ENCODE measurements at regions not wholly inside any gene's neighbourhood (a gene's known extent, or its start where the extent isn't known, plus 50 kb on each side); places are given as distances from the start of the nearest gene placed in this dataset.

DNA sequence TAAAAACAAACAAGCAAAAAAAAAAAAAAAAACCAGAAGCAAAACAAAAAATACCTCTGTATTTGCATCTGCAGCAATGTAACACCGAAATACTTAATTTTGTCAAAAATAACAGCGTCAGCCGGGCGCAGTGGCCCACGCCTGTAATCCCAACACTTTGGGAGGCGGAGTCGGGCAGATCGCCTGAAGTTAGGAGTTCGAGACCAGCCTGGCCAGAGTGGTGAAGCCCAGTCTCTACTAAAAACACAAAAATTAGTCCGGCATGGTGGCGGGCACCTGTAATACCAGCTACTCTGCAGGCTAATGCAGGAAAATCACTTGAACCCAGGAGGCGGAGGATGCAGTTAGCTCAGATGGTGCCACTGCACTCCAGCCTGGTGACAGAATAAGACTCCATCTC, 683.5 kb upstream of the CA10 start:
- intact Hi-C loops (cut with DNase I), result no loop called here
- H3K27ac ChIP-seq, result no peak overlapping the region
- H3K4me1 ChIP-seq, result no peaks in the 10 kb centered on the region
- H3K4me3 ChIP-seq, result no peak overlapping the region
- H3K36me3 ChIP-seq, result no peaks in the 10 kb centered on the region
- FAIRE-seq, result no peak
- H3K9me3 ChIP-seq, result no peaks in the 10 kb centered on the region
- ATAC-seq, result no peak
- TF ChIP-seq CTCF (IDR thresholded peaks at IDR 0.05), result no peak
- no peak for DNase-seq
- 91 to 96% methylated on average over 12 of the region's 12 CpGs for WGBS, 2 donors
- peaks cover 0 to 7% (median 0%) of the 10 kb centered on the region in 4 donors for H3K27me3 ChIP-seq

GRCh38 chr17:52837492-52837891, 679.0 kb upstream of the CA10 start:
- no peaks in the 10 kb centered on the region for H3K4me1 ChIP-seq
- no peaks in the 10 kb centered on the region for H3K9me3 ChIP-seq
- no peaks in the 10 kb centered on the region for H3K36me3 ChIP-seq
- FAIRE-seq, result no peak
- H3K27ac ChIP-seq, result no peak overlapping the region
- TF ChIP-seq CTCF (IDR thresholded peaks at IDR 0.05), result no peak
- no peak overlapping the region for H3K4me3 ChIP-seq
- no peak for DNase-seq
- no peak for ATAC-seq
- intact Hi-C loops (cut with DNase I), result no loop called here
- H3K27me3 ChIP-seq, result peaks cover 0 to 7% (median 0%) of the 10 kb centered on the region in 4 donors
- 67 to 69% methylated on average over 3 of the region's 3 CpGs for WGBS, 2 donors

DNA sequence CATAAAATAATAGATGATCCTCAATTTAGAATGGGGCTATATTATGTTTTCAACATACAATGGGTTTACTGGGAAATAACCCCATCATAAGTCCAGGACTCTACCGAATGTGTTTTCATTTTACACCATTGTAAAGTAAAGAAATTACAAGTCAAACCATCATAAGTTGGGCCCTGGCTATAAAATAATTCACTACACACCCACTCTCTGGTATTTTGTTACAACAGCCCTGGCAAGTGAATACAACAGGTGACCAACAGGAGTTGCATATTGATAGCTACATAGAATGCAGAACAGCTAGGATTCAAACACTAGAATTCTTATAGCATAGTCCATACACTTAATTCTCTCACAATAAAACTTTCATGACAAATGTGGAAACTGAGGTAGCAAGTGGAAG, 673.0 kb upstream of the CA10 start:
- Histone ChIP-seq H3K4me1 (no peaks in the 10 kb centered on the region), H3K4me3 (no peak overlapping the region), H3K36me3 (no peaks in the 10 kb centered on the region), H3K27ac (no peak overlapping the region), H3K9me3 (no peaks in the 10 kb centered on the region), H3K27me3 (no peaks in the 10 kb centered on the region)
- ATAC-seq (no peak), FAIRE-seq (no peak), DNase-seq (no peak)
- intact Hi-C loops (cut with DNase I), result no loop called here
- TF ChIP-seq CTCF (IDR thresholded peaks at IDR 0.05), result no peak
- 81 to 84% methylated on average over 1 of the region's 1 CpG for WGBS, 2 donors

DNA sequence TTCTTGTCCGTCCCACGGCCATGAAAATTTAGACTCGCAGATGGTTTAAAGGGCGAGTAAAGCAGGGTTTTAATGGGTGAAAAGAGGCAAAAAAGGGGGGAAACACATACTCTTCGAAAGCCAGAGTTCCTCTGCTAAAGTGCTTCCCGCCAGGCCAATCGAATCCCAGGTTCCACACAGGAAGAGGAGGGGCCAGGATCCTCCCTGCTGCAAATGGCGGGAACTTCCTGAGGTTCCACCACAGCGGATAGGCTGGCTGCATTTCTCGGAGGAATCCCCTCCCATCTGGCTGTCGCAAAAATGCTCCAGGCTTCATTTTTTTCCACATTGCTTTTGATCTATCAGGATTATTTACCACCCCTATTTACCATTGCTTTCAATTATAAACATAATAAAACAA, 670.1 kb upstream of the CA10 start:
- FAIRE-seq, result no peak
- Histone ChIP-seq H3K27ac (no peak overlapping the region), H3K4me3 (no peak overlapping the region), H3K27me3 (no peaks in the 10 kb centered on the region), H3K4me1 (no peaks in the 10 kb centered on the region), H3K36me3 (no peaks in the 10 kb centered on the region), H3K9me3 (no peaks in the 10 kb centered on the region)
- WGBS, 2 donors, result 79% methylated on average over 11 of the region's 11 CpGs
- intact Hi-C loops (cut with DNase I), result no loop called here
- no peak for DNase-seq
- no peak for ATAC-seq
- TF ChIP-seq CTCF (IDR thresholded peaks at IDR 0.05), result no peak

GRCh38 chr17:52827526-52827925, 669.0 kb upstream of the CA10 start:
- intact Hi-C loops (cut with DNase I), result no loop called here
- Histone ChIP-seq H3K4me3 (no peak overlapping the region), H3K4me1 (no peaks in the 10 kb centered on the region), H3K27me3 (no peaks in the 10 kb centered on the region), H3K9me3 (no peaks in the 10 kb centered on the region), H3K27ac (no peak overlapping the region), H3K36me3 (no peaks in the 10 kb centered on the region)
- DNase-seq, result no peak
- no peak for FAIRE-seq
- TF ChIP-seq CTCF (IDR thresholded peaks at IDR 0.05), result no peak
- ATAC-seq, result no peak
- 74 to 79% methylated on average over 8 of the region's 8 CpGs for WGBS, 2 donors
